Stomach (tissue), 8 donors: ENCODE measurements at regions not wholly inside any gene's neighbourhood (a gene's known extent, or its start where the extent isn't known, plus 50 kb on each side); places are given as distances from the start of the nearest gene placed in this dataset.

Source experiments
- DNase-seq, 2 donors: peaks; one replicate each; pipeline versions ENCODE4 v3.0.0 to v3.0.0-alpha.2; 2013 to 2019
- H3K27ac ChIP-seq, 5 donors: fragments of 200-600 bp in 4 of 5; sonication (generic) in 4 of 5; one replicate each; pipeline ENCODE4 v1.5.1; 2013 to 2019; ENCODE audit warnings: mild to moderate bottlenecking in 1 of 5, moderate library complexity in 1 of 5
- H3K27me3 ChIP-seq, 3 donors: fragments of 200-600 bp; sonication (generic); one replicate each; pipeline ENCODE4 v1.5.1; 2017 to 2019; ENCODE audit warnings: mixed run types in 1 of 3
- H3K36me3 ChIP-seq, 4 donors: fragments of 200-600 bp; sonication (generic); 1 replicate in 3 of 4; 2 replicates in 1 of 4; pipeline ENCODE4 v1.5.1; 2016 to 2019
- H3K4me1 ChIP-seq, 4 donors: fragments of 200-600 bp; sonication (generic); one replicate each; pipeline ENCODE4 v1.5.1; 2016 to 2019
- H3K4me3 ChIP-seq, 4 donors: fragments of 200-600 bp; sonication (generic) in 3 of 4; one replicate each; pipeline ENCODE4 v1.5.1; 2016 to 2019; ENCODE audit warnings: mild to moderate bottlenecking in 1 of 4
- H3K9me3 ChIP-seq, 4 donors: fragments of 200-600 bp; sonication (generic); one replicate each; pipeline ENCODE4 v1.5.1; 2016 to 2019
- EP300 ChIP-seq: sonication (generic); formaldehyde crosslinking; IDR thresholded peaks from one replicate; pipeline ENCODE4 v1.6.1; 2017; ENCODE audit warnings: antibody characterized with exemption
- POLR2A ChIP-seq, 4 donors: fragments of 450-650 bp; IDR thresholded peaks; one replicate each; pipeline ENCODE4 v1.6.1; 2016; ENCODE audit warnings: antibody characterized with exemption in 4 of 4, control low read depth in 2 of 4, mild to moderate bottlenecking in 1 of 4, moderate library complexity in 1 of 4
- POLR2AphosphoS5 ChIP-seq, 3 donors: sonication (generic); formaldehyde crosslinking; IDR thresholded peaks; one replicate each; pipeline ENCODE4 v1.6.1; 2016; ENCODE audit warnings: antibody characterized with exemption in 3 of 3
- WGBS, 5 donors: extraction: QIAGEN DNeasy Blood & Tissue Kit in 3 of 5; methylation state at CpG; one replicate each; pipeline versions ENCODE4 v1.1.5 to v1.1.7; 2013 to 2018; 5-methylcytosine and 5-hydroxymethylcytosine counted together
- intact Hi-C: fragments of 100-400 bp; cut with DNase I; formaldehyde crosslinking; loops from one replicate; pipeline ENCODE4 v1.15.1; 2023; ENCODE audit warnings: low total_unique reads
- TF ChIP-seq, protein P1 (sequence below), 7 experiments: fragments of 450-650 bp in 4 of 7; fragments of 200-600 bp in 3 of 7; sonication (generic) in 3 of 7; IDR thresholded peaks; one replicate each; pipeline ENCODE4 v1.5.1; 2016 to 2019; ENCODE audit warnings: antibody characterized with exemption in 7 of 7, control low read depth in 2 of 7, mild to moderate bottlenecking in 1 of 7
- donor health status: healthy with polysubstance abuse.
- donor health status: Bipolar disorder and iron deficiency.
- donor health status: healthy.

- Histone ChIP-seq H3K27ac (no peak overlapping the region), H3K36me3 (no peaks in the 10 kb centered on the region), H3K27me3 (peaks cover 0 to 8% (median 0%) of the 10 kb centered on the region in 3 donors), H3K4me1 (no peaks in the 10 kb centered on the region), H3K9me3 (no peaks in the 10 kb centered on the region), H3K4me3 (no peak overlapping the region)
- intact Hi-C loops = no loop called here
- 76 to 100% (median 89%) methylated on average over 1 of the region's 1 CpG for WGBS, 5 donors
- no peak for DNase-seq
- TF ChIP-seq EP300 (no peak), POLR2AphosphoS5 (IDR thresholded peaks at IDR 0.05) (no peak), POLR2A (IDR thresholded peaks at IDR 0.05) (no peak)
- TF ChIP-seq, protein P1, sequence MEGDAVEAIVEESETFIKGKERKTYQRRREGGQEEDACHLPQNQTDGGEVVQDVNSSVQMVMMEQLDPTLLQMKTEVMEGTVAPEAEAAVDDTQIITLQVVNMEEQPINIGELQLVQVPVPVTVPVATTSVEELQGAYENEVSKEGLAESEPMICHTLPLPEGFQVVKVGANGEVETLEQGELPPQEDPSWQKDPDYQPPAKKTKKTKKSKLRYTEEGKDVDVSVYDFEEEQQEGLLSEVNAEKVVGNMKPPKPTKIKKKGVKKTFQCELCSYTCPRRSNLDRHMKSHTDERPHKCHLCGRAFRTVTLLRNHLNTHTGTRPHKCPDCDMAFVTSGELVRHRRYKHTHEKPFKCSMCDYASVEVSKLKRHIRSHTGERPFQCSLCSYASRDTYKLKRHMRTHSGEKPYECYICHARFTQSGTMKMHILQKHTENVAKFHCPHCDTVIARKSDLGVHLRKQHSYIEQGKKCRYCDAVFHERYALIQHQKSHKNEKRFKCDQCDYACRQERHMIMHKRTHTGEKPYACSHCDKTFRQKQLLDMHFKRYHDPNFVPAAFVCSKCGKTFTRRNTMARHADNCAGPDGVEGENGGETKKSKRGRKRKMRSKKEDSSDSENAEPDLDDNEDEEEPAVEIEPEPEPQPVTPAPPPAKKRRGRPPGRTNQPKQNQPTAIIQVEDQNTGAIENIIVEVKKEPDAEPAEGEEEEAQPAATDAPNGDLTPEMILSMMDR (IDR thresholded peaks at IDR 0.05) = no peak
These were observed 78.4 kb downstream of the CCDC185 start for GRCh38 chr1:223471566-223471965.

DNA sequence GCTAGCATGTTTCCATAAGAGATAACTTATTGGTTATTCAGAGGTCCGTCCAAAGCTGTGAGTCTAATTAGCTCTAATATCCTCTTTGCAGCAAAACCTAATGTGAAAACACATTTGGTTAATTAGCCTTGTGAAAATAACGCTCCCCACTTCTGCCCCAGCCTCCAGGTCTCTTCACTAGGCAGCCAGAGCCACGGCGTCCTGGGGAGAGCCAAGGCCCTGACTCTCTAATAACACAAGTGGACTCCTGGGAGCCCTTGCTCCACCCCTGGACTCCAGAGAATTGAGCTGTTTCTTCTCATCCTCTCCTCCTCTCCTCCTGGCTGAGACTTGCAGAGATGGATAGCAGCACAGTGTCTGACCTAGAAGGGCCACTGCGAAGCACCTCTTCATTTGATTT is 78.8 kb downstream of the CCDC185 start:
- DNase-seq = no peak
- no peak overlapping the region for H3K27ac ChIP-seq
- WGBS, 5 donors = 80 to 90% (median 84%) methylated on average over 5 of the region's 5 CpGs
- H3K9me3 ChIP-seq = no peaks in the 10 kb centered on the region
- H3K36me3 ChIP-seq = no peaks in the 10 kb centered on the region
- H3K4me1 ChIP-seq = no peaks in the 10 kb centered on the region
- intact Hi-C loops = no loop called here
- H3K27me3 ChIP-seq = peaks cover 0 to 8% (median 0%) of the 10 kb centered on the region in 3 donors
- H3K4me3 ChIP-seq = no peak overlapping the region
- TF ChIP-seq, protein P1 (IDR thresholded peaks at IDR 0.05) = no peak
- TF ChIP-seq POLR2AphosphoS5 (IDR thresholded peaks at IDR 0.05) (no peak), EP300 (no peak), POLR2A (IDR thresholded peaks at IDR 0.05) (no peak)

GRCh38 chr1:223473601-223474344 is 80.6 kb downstream of the CCDC185 start:
- 88 to 92% (median 90%) methylated on average over 4 of the region's 4 CpGs for WGBS, 5 donors
- TF ChIP-seq, protein P1 (IDR thresholded peaks at IDR 0.05) = no peak
- no peak for TF ChIP-seq POLR2AphosphoS5 (IDR thresholded peaks at IDR 0.05)
- TF ChIP-seq POLR2A (IDR thresholded peaks at IDR 0.05) = no peak
- no peak for TF ChIP-seq EP300
- no peak overlapping the region for H3K27ac ChIP-seq
- no peaks in the 10 kb centered on the region for H3K36me3 ChIP-seq
- H3K9me3 ChIP-seq = no peaks in the 10 kb centered on the region
- intact Hi-C loops = no loop called here
- no peaks in the 10 kb centered on the region for H3K4me1 ChIP-seq
- H3K27me3 ChIP-seq = peaks cover 0 to 15% (median 0%) of the 10 kb centered on the region in 3 donors
- DNase-seq = no peak
- no peak overlapping the region for H3K4me3 ChIP-seq

- intact Hi-C loops = no loop called here
- no peaks in the 10 kb centered on the region for H3K36me3 ChIP-seq
- H3K4me1 ChIP-seq = no peaks in the 10 kb centered on the region
- DNase-seq = no peak
- TF ChIP-seq POLR2AphosphoS5 (IDR thresholded peaks at IDR 0.05) (no peak), EP300 (no peak), POLR2A (IDR thresholded peaks at IDR 0.05) (no peak)
- TF ChIP-seq, protein P1 (IDR thresholded peaks at IDR 0.05) = no peak
- H3K4me3 ChIP-seq = no peak overlapping the region
- no peak overlapping the region for H3K27ac ChIP-seq
- no peaks in the 10 kb centered on the region for H3K9me3 ChIP-seq
- WGBS, 5 donors = 77 to 85% (median 82%) methylated on average over 6 of the region's 6 CpGs
- H3K27me3 ChIP-seq = peaks cover 0 to 23% (median 3%) of the 10 kb centered on the region in 3 donors
These were observed 81.6 kb downstream of the CCDC185 start for GRCh38 chr1:223474804-223475203.
